Loucy (cell line): ENCODE measurements at regions not wholly inside any gene's neighbourhood (a gene's known extent, or its start where the extent isn't known, plus 50 kb on each side); places are given as distances from the start of the nearest gene placed in this dataset.

Source experiments
- CTCF ChIP-seq: fragments of 200-600 bp; sonication (generic); conservative IDR thresholded peaks from 2 replicates; pipeline ENCODE4 v1.5.1; 2014; ENCODE audit warnings: mild to moderate bottlenecking, antibody characterized with exemption, low read length
- EZH2phosphoT487 ChIP-seq: fragments of 200-600 bp; IDR thresholded peaks from 2 replicates; pipeline ENCODE4 v1.6.1; 2018; ENCODE audit warnings: antibody characterized with exemption, mild to moderate bottlenecking, moderate library complexity, borderline replicate concordance

DNA sequence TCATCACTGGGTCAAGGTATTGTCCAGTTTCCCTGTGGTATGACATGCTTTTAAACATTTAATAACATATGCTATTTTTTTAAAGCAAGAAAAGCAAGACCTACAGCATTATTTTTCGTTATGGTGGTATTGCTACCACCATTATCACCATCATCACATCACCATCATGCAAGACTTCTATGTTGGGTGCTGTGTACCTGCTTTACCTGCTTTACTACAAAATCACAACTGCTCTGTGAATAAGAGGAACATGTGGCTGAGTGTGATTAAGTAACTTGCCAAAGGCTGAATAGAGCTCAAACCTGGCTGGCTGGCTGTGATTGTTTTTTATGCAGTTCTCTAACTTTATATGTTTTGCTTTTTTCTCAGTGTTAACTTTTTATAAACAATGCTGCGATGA, 140.8 kb upstream of the CLINT1 start:
- TF ChIP-seq CTCF (no peak), EZH2phosphoT487 (no peak)
